ENCODE measurements at regions not wholly inside any gene's neighbourhood (a gene's known extent, or its start where the extent isn't known, plus 50 kb on each side); places are given as distances from the start of the nearest gene placed in this dataset.

- ChIA-PET POLR2A (no interaction called here), CTCF (no interaction called here)
- no peaks in the 10 kb centered on the region for H3K9me3 Mint-ChIP-seq
- H3K4me3 Mint-ChIP-seq, result no peak overlapping the region
- Histone ChIP-seq H3K36me3 (ENCODE audit: insufficient read depth, low read length) (no peaks in the 10 kb centered on the region), H3K27ac (ENCODE audit: low read depth in 1 of 2, low read length in 2 of 2) (no peak overlapping the region), H3K4me3 (ENCODE audit: low read length) (no peak overlapping the region), H3K4me1 (ENCODE audit: insufficient read depth, low read length) (no peaks in the 10 kb centered on the region), H3K9me3 (ENCODE audit: control insufficient read depth in 1 of 2, insufficient read depth in 1 of 2, low read length in 2 of 2) (no peaks in the 10 kb centered on the region), H3K27me3 (ENCODE audit: control insufficient read depth in 1 of 2, insufficient read depth in 2 of 2, low read length in 2 of 2) (no peaks in the 10 kb centered on the region)
- peak in 2 of 14 experiments; percentile 15 to 30 for DNase-seq
- intact Hi-C loops (cut with DNase I, micrococcal nuclease), result no loop called here
- no peaks in the 10 kb centered on the region for H3K4me1 Mint-ChIP-seq (ENCODE audit: low read depth)
- no peaks in the 10 kb centered on the region for H3K36me3 Mint-ChIP-seq (ENCODE audit: low read depth)
- TF ChIP-seq, protein P1, sequence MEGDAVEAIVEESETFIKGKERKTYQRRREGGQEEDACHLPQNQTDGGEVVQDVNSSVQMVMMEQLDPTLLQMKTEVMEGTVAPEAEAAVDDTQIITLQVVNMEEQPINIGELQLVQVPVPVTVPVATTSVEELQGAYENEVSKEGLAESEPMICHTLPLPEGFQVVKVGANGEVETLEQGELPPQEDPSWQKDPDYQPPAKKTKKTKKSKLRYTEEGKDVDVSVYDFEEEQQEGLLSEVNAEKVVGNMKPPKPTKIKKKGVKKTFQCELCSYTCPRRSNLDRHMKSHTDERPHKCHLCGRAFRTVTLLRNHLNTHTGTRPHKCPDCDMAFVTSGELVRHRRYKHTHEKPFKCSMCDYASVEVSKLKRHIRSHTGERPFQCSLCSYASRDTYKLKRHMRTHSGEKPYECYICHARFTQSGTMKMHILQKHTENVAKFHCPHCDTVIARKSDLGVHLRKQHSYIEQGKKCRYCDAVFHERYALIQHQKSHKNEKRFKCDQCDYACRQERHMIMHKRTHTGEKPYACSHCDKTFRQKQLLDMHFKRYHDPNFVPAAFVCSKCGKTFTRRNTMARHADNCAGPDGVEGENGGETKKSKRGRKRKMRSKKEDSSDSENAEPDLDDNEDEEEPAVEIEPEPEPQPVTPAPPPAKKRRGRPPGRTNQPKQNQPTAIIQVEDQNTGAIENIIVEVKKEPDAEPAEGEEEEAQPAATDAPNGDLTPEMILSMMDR (IDR thresholded peaks at IDR 0.05), result no peak
- no peak overlapping the region for H3K27ac Mint-ChIP-seq
- ATAC-seq (ENCODE audit: poor library complexity), result no peak
- H3K27me3 Mint-ChIP-seq, result no peaks in the 10 kb centered on the region
Observed at GRCh38 chr5:120239086-120239485, 225.0 kb upstream of the PRR16 start.

GRCh38 chr5:120240706-120241105, 223.4 kb upstream of the PRR16 start:
- H3K4me1 ChIP-seq (ENCODE audit: insufficient read depth, low read length), result no peaks in the 10 kb centered on the region
- H3K27me3 ChIP-seq (ENCODE audit: control insufficient read depth in 1 of 2, insufficient read depth in 2 of 2, low read length in 2 of 2), result no peaks in the 10 kb centered on the region
- ATAC-seq (ENCODE audit: poor library complexity), result no peak
- no peaks in the 10 kb centered on the region for H3K36me3 ChIP-seq (ENCODE audit: insufficient read depth, low read length)
- H3K4me3 ChIP-seq (ENCODE audit: low read length), result no peak overlapping the region
- H3K27me3 Mint-ChIP-seq, result no peaks in the 10 kb centered on the region
- H3K36me3 Mint-ChIP-seq (ENCODE audit: low read depth), result no peaks in the 10 kb centered on the region
- no peaks in the 10 kb centered on the region for H3K9me3 ChIP-seq (ENCODE audit: control insufficient read depth in 1 of 2, insufficient read depth in 1 of 2, low read length in 2 of 2)
- no peak overlapping the region for H3K4me3 Mint-ChIP-seq
- H3K9me3 Mint-ChIP-seq, result no peaks in the 10 kb centered on the region
- ChIA-PET POLR2A (no interaction called here), CTCF (no interaction called here)
- intact Hi-C loops (cut with DNase I, micrococcal nuclease), result no loop called here
- no peak for DNase-seq
- no peaks in the 10 kb centered on the region for H3K4me1 Mint-ChIP-seq (ENCODE audit: low read depth)
- no peak overlapping the region for H3K27ac ChIP-seq (ENCODE audit: low read depth in 1 of 2, low read length in 2 of 2)
- no peak overlapping the region for H3K27ac Mint-ChIP-seq
- TF ChIP-seq, protein P1 (IDR thresholded peaks at IDR 0.05), result no peak

- ChIA-PET CTCF (interaction anchor here (1.4 kb wide), 1 partner anchor 10 kb away, joined by 3 read pairs; no protein-coding TSS in a partner anchor), POLR2A (no interaction called here)
- Histone ChIP-seq H3K27me3 (ENCODE audit: control insufficient read depth in 1 of 2, insufficient read depth in 2 of 2, low read length in 2 of 2) (no peaks in the 10 kb centered on the region), H3K4me3 (ENCODE audit: low read length) (no peak overlapping the region), H3K9me3 (ENCODE audit: control insufficient read depth in 1 of 2, insufficient read depth in 1 of 2, low read length in 2 of 2) (peaks cover 0 to under 1% of the 10 kb centered on the region in 2 experiments), H3K4me1 (ENCODE audit: insufficient read depth, low read length) (no peaks in the 10 kb centered on the region), H3K36me3 (ENCODE audit: insufficient read depth, low read length) (no peaks in the 10 kb centered on the region), H3K27ac (ENCODE audit: low read depth in 1 of 2, low read length in 2 of 2) (no peak overlapping the region)
- DNase-seq, result no peak
- no peaks in the 10 kb centered on the region for H3K36me3 Mint-ChIP-seq (ENCODE audit: low read depth)
- no peak overlapping the region for H3K4me3 Mint-ChIP-seq
- H3K4me1 Mint-ChIP-seq (ENCODE audit: low read depth), result no peaks in the 10 kb centered on the region
- H3K9me3 Mint-ChIP-seq, result no peaks in the 10 kb centered on the region
- no peak overlapping the region for H3K27ac Mint-ChIP-seq
- ATAC-seq (ENCODE audit: poor library complexity), result no peak
- TF ChIP-seq, protein P1 (IDR thresholded peaks at IDR 0.05), result no peak
- intact Hi-C loops (cut with DNase I, micrococcal nuclease), result no loop called here
- no peaks in the 10 kb centered on the region for H3K27me3 Mint-ChIP-seq
Observed at GRCh38 chr5:120241400-120241799, 222.7 kb upstream of the PRR16 start.

All from CD4-positive, alpha-beta T cell (primary cell).